ENCODE measurements at regions not wholly inside any gene's neighbourhood (a gene's known extent, or its start where the extent isn't known, plus 50 kb on each side); places are given as distances from the start of the nearest gene placed in this dataset.

GRCh38 chr6:167588181-167588919 is 238.4 kb upstream of the AFDN start:
- H3K4me3 ChIP-seq (replicated peaks in 1 of 2; ENCODE audit: low read depth in 1 of 2, low read length in 2 of 2): no peak overlapping the region
- CTCF ChIA-PET: no interaction called here
- intact Hi-C loops (cut with micrococcal nuclease): no loop called here
- POLR2A ChIA-PET: no interaction called here
- H3K9me3 ChIP-seq (ENCODE audit: control insufficient read depth in 1 of 2, insufficient read depth in 1 of 2, low read depth in 1 of 2, low read length in 2 of 2): peaks cover 0 to 7% of the 10 kb centered on the region in 2 experiments; a peak in 1 of 4 replicates
- no TSS peak for BruUV-seq (replicated peaks)
- no peaks in the 10 kb centered on the region for H4K20me1 ChIP-seq (ENCODE audit: insufficient read depth)
- no peaks in the 10 kb centered on the region for H3K27me3 ChIP-seq (ENCODE audit: insufficient read depth, low read length)
- no peak for ATAC-seq
- no peaks in the 10 kb centered on the region for H3K4me1 ChIP-seq (ENCODE audit: control insufficient read depth in 1 of 2, insufficient read depth in 2 of 2, low read length in 2 of 2)
- DNase-seq (ENCODE audit: low read depth, low spot score): no peak
- H3K9ac ChIP-seq (ENCODE audit: low read length): no peak overlapping the region
- no peaks in the 10 kb centered on the region for H3K79me2 ChIP-seq (ENCODE audit: insufficient read depth, low read length)
- no peak overlapping the region for H3K4me2 ChIP-seq (ENCODE audit: low read length)
- H3K36me3 ChIP-seq (ENCODE audit: control insufficient read depth in 1 of 2, insufficient read depth in 2 of 2, low read length in 2 of 2): no peaks in the 10 kb centered on the region
- H3K9me2 ChIP-seq (ENCODE audit: insufficient read depth): no peaks in the 10 kb centered on the region
- RAD21 ChIA-PET (ENCODE audit: low non-redundant PET in 1 of 2, low total read pairs in 2 of 2, uncharacterized antibody in 2 of 2, unreplicated experiment in 2 of 2): no interaction called here
- H3K27ac ChIP-seq (ENCODE audit: low read depth, low read length): no peak overlapping the region
- H2AFZ ChIP-seq (ENCODE audit: low read depth, low read length, poor library complexity, severe bottlenecking): no peak overlapping the region
- TF ChIP-seq SIN3A (IDR thresholded peaks at IDR 0.05; ENCODE audit: low read depth) (no peak), SP1 (IDR thresholded peaks at IDR 0.05; ENCODE audit: low read depth) (no peak), FOSL1 (IDR thresholded peaks at IDR 0.05; ENCODE audit: low read depth) (no peak), CEBPB (IDR thresholded peaks at IDR 0.05; ENCODE audit: low read depth) (no peak)

GRCh38 chr6:167588920-167589614 is 237.6 kb upstream of the AFDN start:
- ChIA-PET CTCF (no interaction called here), POLR2A (no interaction called here), RAD21 (ENCODE audit: low non-redundant PET in 1 of 2, low total read pairs in 2 of 2, uncharacterized antibody in 2 of 2, unreplicated experiment in 2 of 2) (no interaction called here)
- Histone ChIP-seq H3K4me3 (replicated peaks in 1 of 2; ENCODE audit: low read depth in 1 of 2, low read length in 2 of 2) (no peak overlapping the region), H2AFZ (ENCODE audit: low read depth, low read length, poor library complexity, severe bottlenecking) (no peak overlapping the region), H4K20me1 (ENCODE audit: insufficient read depth) (no peaks in the 10 kb centered on the region), H3K4me1 (ENCODE audit: control insufficient read depth in 1 of 2, insufficient read depth in 2 of 2, low read length in 2 of 2) (no peaks in the 10 kb centered on the region), H3K27ac (ENCODE audit: low read depth, low read length) (no peak overlapping the region), H3K9me3 (ENCODE audit: control insufficient read depth in 1 of 2, insufficient read depth in 1 of 2, low read depth in 1 of 2, low read length in 2 of 2) (peaks cover 0 to 7% of the 10 kb centered on the region in 2 experiments; a peak in 1 of 4 replicates), H3K4me2 (ENCODE audit: low read length) (no peak overlapping the region), H3K79me2 (ENCODE audit: insufficient read depth, low read length) (no peaks in the 10 kb centered on the region), H3K27me3 (ENCODE audit: insufficient read depth, low read length) (no peaks in the 10 kb centered on the region), H3K9me2 (ENCODE audit: insufficient read depth) (no peaks in the 10 kb centered on the region), H3K36me3 (ENCODE audit: control insufficient read depth in 1 of 2, insufficient read depth in 2 of 2, low read length in 2 of 2) (no peaks in the 10 kb centered on the region), H3K9ac (ENCODE audit: low read length) (no peak overlapping the region)
- BruUV-seq (replicated peaks): no TSS peak
- ATAC-seq (no peak), DNase-seq (ENCODE audit: low read depth, low spot score) (no peak)
- intact Hi-C loops (cut with micrococcal nuclease): no loop called here
- no peak for TF ChIP-seq ZNF274 (IDR thresholded peaks at IDR 0.05; ENCODE audit: low read depth, low read length)
- TF ChIP-seq ATF3 (IDR thresholded peaks at IDR 0.05): no peak
- TF ChIP-seq REST (IDR thresholded peaks at IDR 0.05; ENCODE audit: low read depth): no peak
- no peak for TF ChIP-seq EGR1 (IDR thresholded peaks at IDR 0.05; ENCODE audit: low read depth)
- no peak for TF ChIP-seq CTCF (IDR thresholded peaks at IDR 0.05 in 2 of 3, conservative IDR thresholded peaks at IDR 0.05 in 1 of 3; ENCODE audit: borderline replicate concordance in 1 of 3, insufficient read depth in 1 of 3, low read depth in 2 of 3, low read length in 2 of 3)
- no peak for TF ChIP-seq ZBTB33 (IDR thresholded peaks at IDR 0.05; ENCODE audit: extremely low read depth, insufficient replicate concordance, low read length)
- TF ChIP-seq SP1 (IDR thresholded peaks at IDR 0.05; ENCODE audit: low read depth): no peak

All from HCT116 (cell line).